Neuronal stem cell (in vitro differentiated cells): ENCODE measurements at regions not wholly inside any gene's neighbourhood (a gene's known extent, or its start where the extent isn't known, plus 50 kb on each side); places are given as distances from the start of the nearest gene placed in this dataset.

Source experiments
- DNase-seq: peaks from one replicate; pipeline ENCODE4 v3.0.0-alpha.2; 2013; ENCODE audit warnings: low spot score
- H2AFZ ChIP-seq: one replicate; pipeline ENCODE4 v1.6.1; 2013; ENCODE audit warnings: mild to moderate bottlenecking, low read length, inconsistent platforms
- H2AK5ac ChIP-seq: 2 replicates; pipeline ENCODE4 v1.6.1; 2013; ENCODE audit warnings: low read depth, mild to moderate bottlenecking, inconsistent platforms, low read length, moderate library complexity, mixed read lengths
- H2BK120ac ChIP-seq: 2 replicates; pipeline ENCODE4 v1.6.1; 2013; ENCODE audit warnings: low read depth, mild to moderate bottlenecking, inconsistent platforms, low read length, moderate library complexity, mixed read lengths
- H2BK12ac ChIP-seq: one replicate; pipeline ENCODE4 v1.6.1; 2013; ENCODE audit warnings: low read length, inconsistent platforms
- H2BK15ac ChIP-seq: 2 replicates; pipeline ENCODE4 v1.6.1; 2013; ENCODE audit warnings: mild to moderate bottlenecking, low read length, inconsistent platforms, mixed read lengths
- H2BK5ac ChIP-seq: one replicate; pipeline ENCODE4 v1.6.1; 2013; ENCODE audit warnings: inconsistent platforms, mild to moderate bottlenecking, low read length, moderate library complexity
- H3K14ac ChIP-seq: one replicate; pipeline ENCODE4 v1.6.1; 2013; ENCODE audit warnings: low read length, inconsistent platforms
- H3K18ac ChIP-seq: 2 replicates; pipeline ENCODE4 v1.6.1; 2013; ENCODE audit warnings: low read length, inconsistent platforms
- H3K23ac ChIP-seq: 2 replicates; pipeline ENCODE4 v1.6.1; 2013; ENCODE audit warnings: low read depth, mild to moderate bottlenecking, mixed read lengths, low read length, inconsistent platforms; ENCODE audit not compliant: poor library complexity
- H3K27ac ChIP-seq: replicated peaks from 3 replicates; pipeline ENCODE4 v1.5.1; 2013; ENCODE audit warnings: low read length, inconsistent platforms
- H3K27me3 ChIP-seq, 3 experiments: 2 replicates each; pipeline ENCODE4 v1.6.1; 2013; ENCODE audit warnings: low read length in 3 of 3, mild to moderate bottlenecking in 2 of 3, inconsistent platforms in 1 of 3, low read depth in 1 of 3, mixed read lengths in 1 of 3, moderate library complexity in 1 of 3; ENCODE audit not compliant: control insufficient read depth in 3 of 3, insufficient read depth in 3 of 3
- H3K36me3 ChIP-seq, 2 donors: replicated peaks in 1 of 2; 2 replicates each; pipeline ENCODE4 v1.6.1; 2013; ENCODE audit warnings: low read length in 2 of 2; ENCODE audit not compliant: control insufficient read depth in 2 of 2, insufficient read depth in 2 of 2
- H3K4ac ChIP-seq: 2 replicates; pipeline ENCODE4 v1.6.1; 2013; ENCODE audit warnings: inconsistent platforms, mild to moderate bottlenecking, low read length, moderate library complexity
- H3K4me1 ChIP-seq, 2 donors: 1 replicate in 1 of 2; 2 replicates in 1 of 2; pipeline ENCODE4 v1.6.1; 2013; ENCODE audit warnings: low read length in 2 of 2, low read depth in 1 of 2; ENCODE audit not compliant: control insufficient read depth in 2 of 2, insufficient read depth in 1 of 2
- H3K4me2 ChIP-seq: one replicate; pipeline ENCODE4 v1.6.1; 2013; ENCODE audit warnings: mild to moderate bottlenecking, low read length, inconsistent platforms; ENCODE audit not compliant: insufficient read depth, poor library complexity, severe bottlenecking
- H3K4me3 ChIP-seq, 2 donors: 2 replicates each; pipeline ENCODE4 v1.5.1; 2013; ENCODE audit warnings: low read length in 2 of 2, mild to moderate bottlenecking in 2 of 2, inconsistent platforms in 1 of 2, moderate library complexity in 1 of 2
- H3K79me1 ChIP-seq: one replicate; pipeline ENCODE4 v1.6.1; 2013; ENCODE audit warnings: low read depth, mild to moderate bottlenecking, inconsistent platforms, low read length, moderate library complexity
- H3K9ac ChIP-seq: one replicate; pipeline ENCODE4 v1.6.1; 2013; ENCODE audit warnings: mild to moderate bottlenecking, low read depth, low read length, inconsistent platforms; ENCODE audit not compliant: poor library complexity
- H3K9me3 ChIP-seq, 2 donors: replicated peaks in 1 of 2; 2 replicates each; pipeline versions ENCODE3 to v1.6.1; 2013; ENCODE audit warnings: low read length in 2 of 2, mild to moderate bottlenecking in 2 of 2, inconsistent platforms in 1 of 2, low read depth in 1 of 2, mixed read lengths in 1 of 2, moderate library complexity in 1 of 2; ENCODE audit not compliant: control insufficient read depth in 2 of 2, insufficient read depth in 1 of 2
- H4K8ac ChIP-seq: one replicate; pipeline ENCODE4 v1.6.1; 2013; ENCODE audit warnings: low read depth, mild to moderate bottlenecking, inconsistent platforms, low read length, moderate library complexity
- H4K91ac ChIP-seq: one replicate; pipeline ENCODE4 v1.6.1; 2013; ENCODE audit warnings: low read length, low read depth, mild to moderate bottlenecking, inconsistent platforms; ENCODE audit not compliant: poor library complexity
- WGBS, 2 donors: extraction: QIAGEN DNeasy Blood & Tissue Kit; methylation state at CpG; one replicate each; pipeline ENCODE4 v1.1.7; 2013; ENCODE audit warnings: missing lambda C conversion rate in 2 of 2, mixed read lengths in 1 of 2; ENCODE audit not compliant: insufficient read length in 2 of 2, insufficient replicate concordance in 1 of 2; ENCODE audit errors: extremely low coverage in 2 of 2; 5-methylcytosine and 5-hydroxymethylcytosine counted together

- Histone ChIP-seq H2AK5ac (no peak overlapping the region), H3K9ac (no peak overlapping the region), H3K27ac (no peak overlapping the region), H3K27me3 (no peaks in the 10 kb centered on the region), H2BK15ac (no peak overlapping the region), H4K91ac (no peak overlapping the region), H2BK120ac (no peak overlapping the region), H2AFZ (no peak overlapping the region), H3K18ac (no peak overlapping the region), H3K4ac (no peak overlapping the region), H2BK5ac (no peak overlapping the region), H4K8ac (no peak overlapping the region), H3K4me2 (no peak overlapping the region), H3K4me1 (peaks cover 0 to 5% of the 10 kb centered on the region in 2 donors), H3K4me3 (no peak overlapping the region), H3K36me3 (no peaks in the 10 kb centered on the region), H2BK12ac (no peak overlapping the region), H3K14ac (no peak overlapping the region), H3K9me3 (no peaks in the 10 kb centered on the region), H3K23ac (no peak overlapping the region), H3K79me1 (no peaks in the 10 kb centered on the region)
- no CpG with 5 or more reads among the region's 3 CpGs for WGBS, 2 donors
- no peak for DNase-seq
Measured at GRCh38 chr2:48844417-48845155, 89.1 kb upstream of the LHCGR start.

DNA sequence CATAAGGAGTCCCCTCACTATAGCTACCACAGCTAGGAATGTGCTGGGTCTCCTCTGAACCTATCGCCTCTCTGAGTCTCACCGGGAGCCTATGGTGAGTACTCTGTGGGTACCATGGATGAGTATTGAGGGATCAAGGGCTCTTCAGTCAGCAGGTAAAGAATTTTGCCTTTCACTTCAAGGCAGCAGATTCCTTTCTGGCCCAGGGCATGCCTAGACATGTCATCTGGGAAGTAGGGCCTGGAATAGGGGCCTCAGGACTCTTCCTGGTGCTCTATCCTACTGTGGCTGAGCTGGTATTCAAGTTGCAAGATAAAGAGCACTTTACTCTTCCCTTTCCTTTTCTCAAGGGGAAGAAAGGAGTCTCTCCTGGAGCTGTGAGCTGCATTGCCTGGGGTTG is 85.6 kb upstream of the LHCGR start:
- no peak overlapping the region for H3K4me3 ChIP-seq
- peaks cover 0 to 5% of the 10 kb centered on the region in 2 donors for H3K4me1 ChIP-seq
- H3K27ac ChIP-seq, result no peak overlapping the region
- no peak overlapping the region for H4K8ac ChIP-seq
- no peak overlapping the region for H2BK12ac ChIP-seq
- H3K4me2 ChIP-seq, result no peak overlapping the region
- no peak overlapping the region for H3K14ac ChIP-seq
- no peak overlapping the region for H2AK5ac ChIP-seq
- no peak overlapping the region for H3K23ac ChIP-seq
- peak overlapping the region; percentile 47 for H2AFZ ChIP-seq
- H3K27me3 ChIP-seq, result no peaks in the 10 kb centered on the region
- H3K4ac ChIP-seq, result no peak overlapping the region
- H4K91ac ChIP-seq, result no peak overlapping the region
- H3K9me3 ChIP-seq, result no peaks in the 10 kb centered on the region
- WGBS, 2 donors, result no CpG with 5 or more reads among the region's 2 CpGs
- H3K79me1 ChIP-seq, result no peaks in the 10 kb centered on the region
- no peak overlapping the region for H2BK120ac ChIP-seq
- H3K9ac ChIP-seq, result no peak overlapping the region
- no peak overlapping the region for H2BK15ac ChIP-seq
- no peak overlapping the region for H2BK5ac ChIP-seq
- peak overlapping the region; percentile 35 for H3K18ac ChIP-seq
- H3K36me3 ChIP-seq, result no peaks in the 10 kb centered on the region
- no peak for DNase-seq

DNA sequence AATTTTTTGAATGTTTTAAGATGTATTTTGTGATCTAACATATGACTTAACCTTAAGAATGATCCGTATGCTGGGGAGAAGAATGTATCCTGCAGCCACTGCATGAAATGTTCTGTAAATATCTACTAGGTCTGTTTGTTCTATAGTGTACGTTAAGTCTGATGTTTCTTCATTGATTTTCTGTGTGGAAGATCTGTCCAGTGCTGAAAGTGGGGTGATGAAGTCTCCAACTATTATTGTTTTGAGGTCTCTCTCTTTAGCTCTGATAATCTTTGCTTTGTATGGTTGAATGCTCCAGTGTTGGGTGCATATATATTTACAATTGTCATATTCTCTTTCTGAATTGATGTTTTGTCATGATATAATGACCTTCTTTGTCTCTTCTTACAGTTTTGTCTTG is 82.5 kb upstream of the LHCGR start:
- WGBS, 2 donors, result no CpG with 5 or more reads among the region's 2 CpGs
- H2BK5ac ChIP-seq, result no peak overlapping the region
- H3K9me3 ChIP-seq, result no peaks in the 10 kb centered on the region
- no peak overlapping the region for H2BK15ac ChIP-seq
- H3K27me3 ChIP-seq, result no peaks in the 10 kb centered on the region
- DNase-seq, result no peak
- no peak overlapping the region for H3K4ac ChIP-seq
- no peaks in the 10 kb centered on the region for H3K79me1 ChIP-seq
- H4K91ac ChIP-seq, result no peak overlapping the region
- no peak overlapping the region for H2BK120ac ChIP-seq
- no peak overlapping the region for H2BK12ac ChIP-seq
- H2AFZ ChIP-seq, result no peak overlapping the region
- H4K8ac ChIP-seq, result no peak overlapping the region
- H3K27ac ChIP-seq, result no peak overlapping the region
- H3K36me3 ChIP-seq, result no peaks in the 10 kb centered on the region
- no peak overlapping the region for H2AK5ac ChIP-seq
- no peak overlapping the region for H3K23ac ChIP-seq
- H3K4me1 ChIP-seq, result no peaks in the 10 kb centered on the region
- no peak overlapping the region for H3K9ac ChIP-seq
- H3K14ac ChIP-seq, result no peak overlapping the region
- no peak overlapping the region for H3K4me3 ChIP-seq
- H3K4me2 ChIP-seq, result no peak overlapping the region
- no peak overlapping the region for H3K18ac ChIP-seq

DNA sequence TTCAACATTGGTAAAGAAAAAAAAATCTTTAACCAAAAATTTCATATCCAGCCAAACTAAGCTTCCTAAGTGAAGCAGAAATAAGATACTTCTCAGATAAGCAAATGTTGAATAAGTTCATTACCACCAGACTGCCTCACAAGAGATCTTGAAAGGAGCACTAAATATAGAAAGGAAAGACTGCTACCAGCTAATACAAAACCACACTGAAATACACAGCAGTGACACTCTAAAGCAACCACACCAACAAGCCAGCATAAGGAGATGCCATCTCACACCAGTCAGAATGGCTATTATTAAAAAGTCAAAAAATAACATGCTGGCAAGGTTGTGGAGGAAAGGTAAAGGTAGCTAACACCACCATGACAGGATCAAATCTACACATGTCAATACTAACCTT is 74.0 kb upstream of the LHCGR start:
- Histone ChIP-seq H2BK12ac (no peak overlapping the region), H3K4ac (no peak overlapping the region), H3K4me1 (no peaks in the 10 kb centered on the region), H2BK5ac (no peak overlapping the region), H3K79me1 (no peaks in the 10 kb centered on the region), H3K9ac (no peak overlapping the region), H3K4me2 (no peak overlapping the region), H3K4me3 (no peak overlapping the region), H3K36me3 (no peaks in the 10 kb centered on the region), H3K27ac (no peak overlapping the region), H3K9me3 (no peaks in the 10 kb centered on the region), H4K91ac (no peak overlapping the region), H2BK120ac (no peak overlapping the region), H2BK15ac (no peak overlapping the region), H3K14ac (no peak overlapping the region), H2AFZ (no peak overlapping the region), H2AK5ac (no peak overlapping the region), H3K23ac (no peak overlapping the region), H3K27me3 (no peaks in the 10 kb centered on the region), H3K18ac (no peak overlapping the region), H4K8ac (no peak overlapping the region)
- DNase-seq, result no peak
